Panc1 (cell line): ENCODE measurements at regions not wholly inside any gene's neighbourhood (a gene's known extent, or its start where the extent isn't known, plus 50 kb on each side); places are given as distances from the start of the nearest gene placed in this dataset.

Source experiments
- ATAC-seq: fragments of 200-7000 bp; cut with Tn5 transposase; 2 replicates; pipeline ENCODE4 v1.9.1; 2020; ENCODE audit warnings: mild to moderate bottlenecking, moderate library complexity
- BruUV-seq: library from RNA; stranded (reverse); fragments of 400-500 nt; replicated peaks from 2 replicates; lab custom pipeline; 2021; lab: Mats Ljungman, UMichigan
- CTCF ChIA-PET: fragments of 300-600 bp; sonication (Branson Sonifier 250); formaldehyde crosslinking; loops from one replicate; lab custom pipeline; 2022; ENCODE audit warnings: antibody characterized with exemption; lab: Charles Lee
- POLR2A ChIA-PET: fragments of 300-600 bp; sonication (Branson Sonifier 250); formaldehyde crosslinking; loops from one replicate; lab custom pipeline; 2022; ENCODE audit warnings: antibody characterized with exemption; lab: Charles Lee
- DNase-seq: peaks from one replicate; pipeline ENCODE4 v3.0.0-alpha.2; 2010; ENCODE audit warnings: low read depth, low spot score
- H3K27ac ChIP-seq: 2 replicates; pipeline ENCODE4 v1.5.1; 2011; ENCODE audit warnings: mild to moderate bottlenecking, low read length, inconsistent platforms
- H3K27me3 ChIP-seq: fragments of 200-500 bp; sonication (Bioruptor generic); 2 replicates; pipeline ENCODE4 v1.6.0; 2014; ENCODE audit warnings: low read length, inconsistent platforms; ENCODE audit not compliant: control insufficient read depth, insufficient read depth
- H3K36me3 ChIP-seq: fragments of 200-500 bp; sonication (Bioruptor generic); 2 replicates; pipeline ENCODE4 v1.5.1; 2014; ENCODE audit warnings: inconsistent platforms, mild to moderate bottlenecking, low read length, moderate library complexity; ENCODE audit not compliant: control insufficient read depth, insufficient read depth
- H3K4me1 ChIP-seq: 2 replicates; pipeline ENCODE4 v1.5.1; 2011; ENCODE audit warnings: inconsistent platforms, mild to moderate bottlenecking, low read length, moderate library complexity; ENCODE audit not compliant: control insufficient read depth, insufficient read depth
- H3K4me3 ChIP-seq, 2 experiments: 2 replicates each; pipeline ENCODE4 v1.5.1; 2011 to 2012; ENCODE audit warnings: low read depth in 2 of 2, low read length in 2 of 2, mild to moderate bottlenecking in 2 of 2, inconsistent platforms in 1 of 2, moderate library complexity in 1 of 2
- H3K9me3 ChIP-seq: fragments of 200-500 bp; sonication (Bioruptor generic); 2 replicates; pipeline ENCODE4 v1.5.1; 2014; ENCODE audit warnings: low read depth, mild to moderate bottlenecking, inconsistent platforms, low read length, moderate library complexity; ENCODE audit not compliant: control insufficient read depth, insufficient read depth
- POLR2AphosphoS5 ChIP-seq: IDR thresholded peaks from 2 replicates; pipeline ENCODE4 v1.6.1; 2012; ENCODE audit warnings: mild to moderate bottlenecking, low read depth, low read length, moderate library complexity
- SIN3A ChIP-seq: IDR thresholded peaks from 2 replicates; pipeline ENCODE4 v1.6.1; 2012; ENCODE audit warnings: low read depth, mild to moderate bottlenecking, low read length, moderate library complexity, borderline replicate concordance; ENCODE audit not compliant: insufficient read depth
- TCF7L2 ChIP-seq: IDR thresholded peaks from 2 replicates; pipeline ENCODE4 v1.6.1; 2011; ENCODE audit warnings: mild to moderate bottlenecking, low read depth, low read length, inconsistent platforms
- in situ Hi-C: cut with HindIII; loops from 2 replicates; pipeline ENCODE4 v1.10.0; 2016; ENCODE audit warnings: low sequenced_read_pairs, low pct_unique_long_range_greater_than_20kb
- intact Hi-C: fragments of 100-400 bp; cut with micrococcal nuclease; formaldehyde crosslinking; loops from one replicate; pipeline ENCODE4 v1.10.0; 2022; ENCODE audit not compliant: unreplicated experiment
- TF ChIP-seq, protein P1 (sequence below): fragments of 450-650 bp; IDR thresholded peaks from 2 replicates; pipeline ENCODE4 v1.5.1; 2017; ENCODE audit warnings: mild to moderate bottlenecking
- TF ChIP-seq, protein P2 (sequence below), 2 experiments: IDR thresholded peaks; 2 replicates each; pipeline ENCODE4 v1.6.1; 2011 to 2012; ENCODE audit warnings: low read depth in 2 of 2, control low read depth in 1 of 2, low read length in 1 of 2, mild to moderate bottlenecking in 1 of 2, moderate library complexity in 1 of 2; ENCODE audit not compliant: insufficient read depth in 1 of 2

DNA sequence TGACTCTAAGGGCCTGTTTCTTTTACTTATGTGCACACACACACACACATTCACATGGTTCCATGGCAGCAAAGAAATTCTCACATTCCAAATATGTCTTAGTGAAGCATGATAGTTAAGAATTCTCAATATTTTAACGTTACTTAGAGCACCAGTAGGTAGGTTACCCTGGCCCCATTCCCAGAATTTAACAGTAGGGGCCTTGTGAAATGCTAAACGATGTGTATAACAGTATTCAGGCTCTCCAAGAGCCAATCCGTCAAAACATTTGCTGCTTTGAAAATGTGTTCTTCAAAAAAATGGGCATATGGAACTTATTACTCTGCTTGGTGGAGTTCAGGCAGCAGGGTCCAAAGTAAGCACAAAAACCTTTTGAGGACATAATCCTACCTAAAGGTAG, 93.7 kb upstream of the DAB2 start:
- intact Hi-C loops = no loop called here
- H3K9me3 ChIP-seq = no peaks in the 10 kb centered on the region
- DNase-seq (no peak), ATAC-seq (no peak)
- in situ Hi-C loops = no loop called here
- POLR2A ChIA-PET = no interaction called here
- no peak overlapping the region for H3K27ac ChIP-seq
- TF ChIP-seq, protein P1, sequence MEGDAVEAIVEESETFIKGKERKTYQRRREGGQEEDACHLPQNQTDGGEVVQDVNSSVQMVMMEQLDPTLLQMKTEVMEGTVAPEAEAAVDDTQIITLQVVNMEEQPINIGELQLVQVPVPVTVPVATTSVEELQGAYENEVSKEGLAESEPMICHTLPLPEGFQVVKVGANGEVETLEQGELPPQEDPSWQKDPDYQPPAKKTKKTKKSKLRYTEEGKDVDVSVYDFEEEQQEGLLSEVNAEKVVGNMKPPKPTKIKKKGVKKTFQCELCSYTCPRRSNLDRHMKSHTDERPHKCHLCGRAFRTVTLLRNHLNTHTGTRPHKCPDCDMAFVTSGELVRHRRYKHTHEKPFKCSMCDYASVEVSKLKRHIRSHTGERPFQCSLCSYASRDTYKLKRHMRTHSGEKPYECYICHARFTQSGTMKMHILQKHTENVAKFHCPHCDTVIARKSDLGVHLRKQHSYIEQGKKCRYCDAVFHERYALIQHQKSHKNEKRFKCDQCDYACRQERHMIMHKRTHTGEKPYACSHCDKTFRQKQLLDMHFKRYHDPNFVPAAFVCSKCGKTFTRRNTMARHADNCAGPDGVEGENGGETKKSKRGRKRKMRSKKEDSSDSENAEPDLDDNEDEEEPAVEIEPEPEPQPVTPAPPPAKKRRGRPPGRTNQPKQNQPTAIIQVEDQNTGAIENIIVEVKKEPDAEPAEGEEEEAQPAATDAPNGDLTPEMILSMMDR = no peak
- TF ChIP-seq TCF7L2 (no peak), POLR2AphosphoS5 (no peak), SIN3A (no peak)
- TF ChIP-seq, protein P2, sequence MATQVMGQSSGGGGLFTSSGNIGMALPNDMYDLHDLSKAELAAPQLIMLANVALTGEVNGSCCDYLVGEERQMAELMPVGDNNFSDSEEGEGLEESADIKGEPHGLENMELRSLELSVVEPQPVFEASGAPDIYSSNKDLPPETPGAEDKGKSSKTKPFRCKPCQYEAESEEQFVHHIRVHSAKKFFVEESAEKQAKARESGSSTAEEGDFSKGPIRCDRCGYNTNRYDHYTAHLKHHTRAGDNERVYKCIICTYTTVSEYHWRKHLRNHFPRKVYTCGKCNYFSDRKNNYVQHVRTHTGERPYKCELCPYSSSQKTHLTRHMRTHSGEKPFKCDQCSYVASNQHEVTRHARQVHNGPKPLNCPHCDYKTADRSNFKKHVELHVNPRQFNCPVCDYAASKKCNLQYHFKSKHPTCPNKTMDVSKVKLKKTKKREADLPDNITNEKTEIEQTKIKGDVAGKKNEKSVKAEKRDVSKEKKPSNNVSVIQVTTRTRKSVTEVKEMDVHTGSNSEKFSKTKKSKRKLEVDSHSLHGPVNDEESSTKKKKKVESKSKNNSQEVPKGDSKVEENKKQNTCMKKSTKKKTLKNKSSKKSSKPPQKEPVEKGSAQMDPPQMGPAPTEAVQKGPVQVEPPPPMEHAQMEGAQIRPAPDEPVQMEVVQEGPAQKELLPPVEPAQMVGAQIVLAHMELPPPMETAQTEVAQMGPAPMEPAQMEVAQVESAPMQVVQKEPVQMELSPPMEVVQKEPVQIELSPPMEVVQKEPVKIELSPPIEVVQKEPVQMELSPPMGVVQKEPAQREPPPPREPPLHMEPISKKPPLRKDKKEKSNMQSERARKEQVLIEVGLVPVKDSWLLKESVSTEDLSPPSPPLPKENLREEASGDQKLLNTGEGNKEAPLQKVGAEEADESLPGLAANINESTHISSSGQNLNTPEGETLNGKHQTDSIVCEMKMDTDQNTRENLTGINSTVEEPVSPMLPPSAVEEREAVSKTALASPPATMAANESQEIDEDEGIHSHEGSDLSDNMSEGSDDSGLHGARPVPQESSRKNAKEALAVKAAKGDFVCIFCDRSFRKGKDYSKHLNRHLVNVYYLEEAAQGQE (IDR thresholded peaks at IDR 0.05; ENCODE audit: insufficient read depth in 1 of 2, low read depth in 2 of 2, low read length in 1 of 2) = no peak
- H3K4me3 ChIP-seq = no peak overlapping the region
- CTCF ChIA-PET = no interaction called here
- H3K36me3 ChIP-seq = no peaks in the 10 kb centered on the region; the same call in 1 of the 2 replicates
- no TSS peak for BruUV-seq
- no peaks in the 10 kb centered on the region for H3K27me3 ChIP-seq
- no peaks in the 10 kb centered on the region for H3K4me1 ChIP-seq

DNA sequence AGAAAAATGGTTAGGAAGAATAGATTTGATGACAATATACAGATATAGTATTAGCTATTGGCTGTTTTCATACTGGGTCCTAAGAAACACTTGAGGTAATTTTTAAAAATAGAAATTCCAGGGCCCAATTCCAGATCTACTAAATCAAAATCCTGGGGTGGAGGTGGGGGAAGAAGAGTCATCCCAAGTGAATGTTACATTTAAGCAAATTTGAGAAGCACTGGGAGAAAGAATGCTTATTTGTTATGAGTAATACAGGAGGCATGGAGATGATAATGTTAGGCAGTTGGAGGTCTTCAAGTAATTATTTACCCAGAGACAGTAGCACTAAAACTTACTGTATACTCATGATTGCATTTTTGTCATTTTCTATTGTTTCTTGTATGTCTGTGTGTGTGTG, 93.0 kb upstream of the DAB2 start:
- POLR2A ChIA-PET = no interaction called here
- Histone ChIP-seq H3K9me3 (no peaks in the 10 kb centered on the region), H3K4me1 (no peaks in the 10 kb centered on the region), H3K36me3 (no peaks in the 10 kb centered on the region; the same call in 1 of the 2 replicates), H3K4me3 (no peak overlapping the region), H3K27me3 (no peaks in the 10 kb centered on the region), H3K27ac (no peak overlapping the region)
- intact Hi-C loops = no loop called here
- no peak for DNase-seq
- no peak for ATAC-seq
- TF ChIP-seq TCF7L2 (no peak), SIN3A (no peak), POLR2AphosphoS5 (no peak)
- TF ChIP-seq, protein P1 = no peak
- TF ChIP-seq, protein P2 (IDR thresholded peaks at IDR 0.05; ENCODE audit: insufficient read depth in 1 of 2, low read depth in 2 of 2, low read length in 1 of 2) = no peak
- in situ Hi-C loops = no loop called here
- no TSS peak for BruUV-seq
- CTCF ChIA-PET = no interaction called here
